GM21381 (cell line): ENCODE measurements at regions not wholly inside any gene's neighbourhood (a gene's known extent, or its start where the extent isn't known, plus 50 kb on each side); places are given as distances from the start of the nearest gene placed in this dataset.

Experiments
- ATAC-seq: cut with Tn5 transposase; IDR thresholded peaks from one replicate; pipeline ENCODE4 v1.9.1; 2021; ENCODE audit warnings: mild to moderate bottlenecking, moderate library complexity; ENCODE audit not compliant: unreplicated experiment

GRCh38 chr12:89029961-89030360 is 322.3 kb downstream of the DUSP6 start:
- no peak for ATAC-seq

DNA sequence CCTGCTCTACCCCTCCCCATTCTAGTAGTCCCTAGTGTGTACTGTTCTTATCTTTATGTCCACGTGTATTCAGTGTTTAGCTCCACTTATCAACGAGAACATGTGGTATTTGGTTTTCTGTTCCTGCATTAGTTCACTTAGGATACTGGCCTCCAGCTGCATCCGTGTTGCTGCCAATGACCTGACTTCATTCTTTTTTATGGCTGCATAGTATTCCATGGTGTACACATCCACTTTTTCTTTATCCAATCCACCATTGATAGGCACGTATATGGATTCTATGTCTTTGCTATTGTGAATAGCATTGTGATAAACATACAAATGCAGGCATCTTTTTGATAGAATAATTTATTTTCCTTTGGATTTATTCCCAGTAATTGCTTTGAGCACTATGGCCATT is 327.7 kb downstream of the DUSP6 start:
- ATAC-seq = no peak

DNA sequence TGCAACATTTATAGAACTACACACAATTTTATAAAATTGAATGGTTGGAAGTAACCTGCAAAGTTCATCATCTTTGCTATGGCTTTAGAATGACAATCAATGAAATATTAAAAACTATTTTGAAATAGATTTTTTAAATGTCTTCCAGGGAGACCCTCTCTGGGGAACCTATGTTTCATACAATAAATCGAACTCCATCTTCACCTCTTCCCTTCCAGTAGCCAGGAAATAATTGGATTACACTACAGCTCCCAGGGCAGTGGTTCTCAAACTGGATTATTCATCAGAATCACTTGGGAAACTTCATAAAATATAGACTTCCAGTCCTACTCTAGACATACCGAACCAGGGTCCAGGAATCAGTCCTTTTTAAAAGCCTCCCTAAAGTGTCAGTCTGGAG is 328.4 kb downstream of the DUSP6 start:
- ATAC-seq = no peak

DNA sequence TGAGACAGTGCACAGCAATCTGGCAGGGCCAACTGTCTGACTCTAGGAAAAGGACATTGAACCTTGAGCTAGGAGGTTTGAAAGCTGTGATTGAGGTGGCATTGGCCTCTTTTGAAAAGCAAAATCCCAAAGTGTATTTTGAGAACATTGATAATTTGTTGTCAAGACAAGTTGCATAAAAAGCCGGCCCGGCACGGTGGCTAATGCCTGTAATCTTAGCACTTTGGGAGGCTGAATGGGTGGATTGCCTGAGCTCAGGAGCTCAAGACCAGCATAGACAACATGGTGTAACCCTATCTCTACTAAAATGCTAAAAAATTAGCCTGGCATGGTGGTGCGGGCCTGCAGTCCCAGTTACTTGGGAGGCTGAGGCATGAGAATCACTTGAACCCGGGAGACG is 331.6 kb downstream of the DUSP6 start:
- no peak for ATAC-seq

DNA sequence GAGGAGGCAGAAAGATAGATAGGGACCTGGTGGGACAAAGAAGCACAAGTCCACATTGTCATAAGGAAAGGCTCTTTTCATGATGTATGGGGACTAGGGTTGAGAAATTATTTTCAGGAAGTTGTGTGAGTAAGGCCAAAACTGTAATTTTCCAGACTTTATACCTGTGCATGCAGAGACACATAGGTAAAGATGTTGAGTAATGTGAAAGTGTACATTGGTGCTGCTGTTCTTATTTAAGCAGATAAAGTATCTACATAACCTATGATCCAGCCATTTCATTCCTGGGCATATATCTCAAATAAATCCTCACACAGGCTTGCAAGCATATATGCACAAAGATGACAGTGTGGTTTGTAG is 332.2 kb downstream of the DUSP6 start:
- ATAC-seq = no peak

DNA sequence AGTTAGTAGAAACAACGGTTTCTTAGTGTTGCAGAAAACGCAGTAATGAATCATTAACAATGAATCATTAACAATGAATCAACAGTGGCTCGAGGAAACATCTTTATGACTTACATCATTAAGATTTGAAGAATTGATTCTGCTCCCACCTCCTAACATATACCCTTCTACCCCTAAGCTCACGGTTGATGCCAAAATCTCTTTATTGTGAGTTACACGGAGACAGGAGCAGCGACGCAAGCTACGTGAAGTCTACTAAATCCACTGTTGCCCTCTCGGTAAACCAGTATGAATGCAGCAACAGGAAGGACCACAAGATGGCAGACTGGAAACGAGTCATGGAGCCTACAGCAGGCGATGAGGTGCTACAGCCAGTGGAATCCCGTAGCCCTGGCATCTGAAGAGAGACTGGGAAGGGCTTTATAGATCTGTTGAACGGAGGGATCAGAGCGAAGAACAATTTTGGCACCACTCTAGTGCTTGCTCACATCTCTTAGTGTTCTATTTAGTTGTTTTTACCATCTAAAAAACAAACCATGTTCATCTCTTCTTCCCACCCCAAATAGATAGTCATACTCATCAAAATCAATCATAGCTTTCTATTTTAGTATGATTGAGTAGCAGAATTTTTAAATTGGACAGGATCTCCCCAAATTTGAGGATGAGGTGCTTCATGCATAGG is 332.7 kb downstream of the DUSP6 start:
- peak; percentile 97 for ATAC-seq

- peak; percentile 42 for ATAC-seq
Observed at GRCh38 chr12:89016970-89017778, 335.1 kb downstream of the DUSP6 start.

GRCh38 chr12:89015419-89015818 is 336.9 kb downstream of the DUSP6 start:
- ATAC-seq = no peak

DNA sequence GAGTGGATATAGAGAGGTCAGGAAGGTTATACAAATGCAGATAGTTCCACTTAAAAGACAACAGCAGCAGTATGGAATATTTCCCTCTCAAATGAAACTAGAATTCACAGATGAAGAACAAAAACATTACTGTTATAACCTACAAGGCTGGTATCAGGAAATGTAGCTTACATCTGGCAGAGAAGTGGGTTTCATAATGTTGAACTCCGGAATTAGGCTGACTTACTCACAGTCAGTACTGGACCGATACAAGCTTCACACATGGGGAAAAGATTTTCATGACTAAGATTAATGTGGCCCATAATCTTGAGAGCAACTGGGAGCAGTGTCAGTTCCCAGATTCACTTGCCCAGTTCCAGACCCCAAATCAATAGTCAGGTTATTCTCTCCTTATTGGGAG is 353.9 kb downstream of the DUSP6 start:
- no peak for ATAC-seq

GRCh38 chr12:88996200-88996788 is 356.0 kb downstream of the DUSP6 start:
- ATAC-seq = no peak

- no peak for ATAC-seq
Observed at GRCh38 chr12:88994971-88995370, 357.3 kb downstream of the DUSP6 start.

- ATAC-seq = no peak
Observed at GRCh38 chr12:88994537-88994936, 357.8 kb downstream of the DUSP6 start.

GRCh38 chr12:88993651-88994050 is 358.6 kb downstream of the DUSP6 start:
- no peak for ATAC-seq

DNA sequence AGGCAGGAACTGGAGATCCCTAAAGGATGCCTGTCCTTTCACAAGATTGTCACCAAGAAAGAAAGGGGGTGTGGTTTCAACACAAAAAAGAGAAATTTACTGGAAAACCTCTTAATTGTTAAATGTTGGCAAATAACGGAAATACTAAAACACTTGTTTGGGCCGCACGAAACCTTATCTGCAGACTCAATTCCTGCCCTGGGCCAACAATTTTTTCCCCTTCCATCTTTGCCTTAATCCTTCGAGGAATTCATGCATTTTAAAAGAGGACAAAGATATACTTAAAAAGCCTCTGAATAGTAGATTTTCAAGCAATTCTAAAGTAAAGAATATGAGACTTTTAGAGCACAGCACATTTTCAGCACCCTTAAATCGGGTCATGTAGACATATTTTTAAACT is 366.2 kb downstream of the DUSP6 start:
- no peak for ATAC-seq

GRCh38 chr12:88985631-88986030 is 366.7 kb downstream of the DUSP6 start:
- no peak for ATAC-seq

- ATAC-seq = no peak
Observed at GRCh38 chr12:88985011-88985410, 367.3 kb downstream of the DUSP6 start.

DNA sequence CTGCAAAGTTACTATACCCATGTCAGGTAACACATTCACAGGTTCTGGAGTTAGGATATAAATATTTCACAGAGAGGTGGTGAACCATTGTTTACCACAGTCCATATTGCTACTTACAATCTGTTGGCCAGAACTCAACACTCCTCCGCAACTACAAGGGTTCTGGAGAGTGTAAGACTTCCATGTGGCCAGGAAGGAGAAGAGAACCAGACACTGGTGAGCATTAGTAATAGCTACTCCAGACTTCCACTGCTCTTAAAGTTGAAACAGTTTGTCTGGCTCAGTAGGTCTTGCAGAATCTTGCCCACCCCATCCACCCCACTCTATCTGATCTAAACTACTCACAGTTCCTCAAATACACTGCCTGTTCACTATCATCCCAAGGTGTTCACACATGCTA is 369.6 kb downstream of the DUSP6 start:
- ATAC-seq = no peak

GRCh38 chr12:88977115-88977514 is 375.2 kb downstream of the DUSP6 start:
- ATAC-seq = no peak

GRCh38 chr12:88973998-88974397 is 378.3 kb downstream of the DUSP6 start:
- ATAC-seq = no peak

DNA sequence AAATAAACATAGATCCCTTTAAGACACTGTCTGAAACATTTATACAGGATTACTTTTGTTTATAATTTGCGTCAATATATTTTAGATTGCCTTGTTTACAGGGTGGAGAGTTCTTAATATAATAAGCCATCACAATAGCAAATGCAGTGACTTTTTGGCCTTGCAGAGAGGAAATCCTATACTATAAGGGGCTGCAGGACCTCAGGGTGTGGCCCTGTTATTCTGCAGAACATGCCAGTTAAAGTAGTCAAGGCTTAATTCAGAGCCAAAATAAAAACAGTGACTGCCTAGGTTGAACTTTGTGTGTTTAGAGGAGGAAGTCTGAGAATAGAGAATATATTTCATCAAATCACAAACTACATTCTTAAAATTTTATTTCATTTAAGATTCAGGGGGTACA is 381.6 kb downstream of the DUSP6 start:
- no peak for ATAC-seq

GRCh38 chr12:88969127-88969526 is 383.2 kb downstream of the DUSP6 start:
- ATAC-seq = no peak

DNA sequence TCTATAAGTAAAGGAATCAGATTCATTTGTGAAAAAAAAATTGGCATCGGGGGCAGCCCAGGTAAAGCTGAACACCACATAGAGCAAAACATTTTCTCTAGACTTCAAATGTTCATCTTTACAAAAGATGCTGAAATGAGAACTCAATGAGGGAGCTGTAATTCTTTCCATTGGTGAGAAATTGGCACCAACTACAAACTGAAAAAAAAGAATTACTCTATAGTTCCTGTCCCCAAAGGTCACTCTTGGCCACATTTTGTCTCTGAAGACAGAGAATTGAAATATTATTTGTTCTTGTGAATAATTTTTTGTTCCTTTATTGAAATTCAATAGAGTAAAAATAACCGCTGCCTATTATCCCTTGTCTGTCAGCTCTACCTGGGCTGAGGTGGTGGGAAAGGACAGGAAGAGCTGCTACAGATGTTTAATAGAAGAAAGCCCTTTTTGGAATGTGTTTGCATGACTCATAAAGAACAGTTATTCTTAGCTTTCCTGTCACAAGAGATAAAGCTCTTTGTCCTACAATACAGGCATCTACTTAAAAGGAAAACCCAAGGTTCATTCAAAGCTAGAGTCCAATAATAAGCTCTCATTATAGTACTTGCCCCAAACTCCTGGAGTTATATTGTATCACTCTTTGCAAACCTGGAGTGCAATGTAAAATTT is 380.1 kb upstream of the KITLG start:
- no peak for ATAC-seq
